PC-3 (cell line): ENCODE measurements at regions not wholly inside any gene's neighbourhood (a gene's known extent, or its start where the extent isn't known, plus 50 kb on each side); places are given as distances from the start of the nearest gene placed in this dataset.

Experiments
- CTCF ChIP-seq: fragments of 300-600 bp; sonication (generic); conservative IDR thresholded peaks from 2 replicates; pipeline ENCODE4 v1.5.1; 2017; ENCODE audit warnings: antibody characterized with exemption, low read depth, mild to moderate bottlenecking, low read length
- EZH2phosphoT487 ChIP-seq: fragments of 300-600 bp; sonication (generic); IDR thresholded peaks from 2 replicates; pipeline ENCODE4 v1.6.1; 2018; ENCODE audit warnings: mild to moderate bottlenecking, antibody characterized with exemption, low read length, borderline replicate concordance

GRCh38 chr14:98736701-98737338, 535.2 kb downstream of the BCL11B start:
- TF ChIP-seq CTCF, result no peak
- TF ChIP-seq EZH2phosphoT487, result no peak
